Lower leg skin (tissue), 3 donors: ENCODE measurements at regions not wholly inside any gene's neighbourhood (a gene's known extent, or its start where the extent isn't known, plus 50 kb on each side); places are given as distances from the start of the nearest gene placed in this dataset.

Experiments used
- CTCF ChIP-seq, 3 donors: fragments of 450-650 bp; IDR thresholded peaks; one replicate each; pipeline ENCODE4 v1.5.1; 2016; ENCODE audit warnings: antibody characterized with exemption in 3 of 3, mild to moderate bottlenecking in 3 of 3, moderate library complexity in 2 of 3
- POLR2A ChIP-seq, 2 donors: fragments of 450-650 bp; IDR thresholded peaks; one replicate each; pipeline ENCODE4 v1.6.1; 2016 to 2017; ENCODE audit warnings: antibody characterized with exemption in 2 of 2, mild to moderate bottlenecking in 1 of 2, moderate library complexity in 1 of 2

GRCh38 chr6:126897758-126898157 lies 220.7 kb upstream of the RSPO3 start:
- TF ChIP-seq CTCF (IDR thresholded peaks at IDR 0.05), result no peak
- no peak for TF ChIP-seq POLR2A (IDR thresholded peaks at IDR 0.05)
